Calu3 (cell line): ENCODE measurements at regions not wholly inside any gene's neighbourhood (a gene's known extent, or its start where the extent isn't known, plus 50 kb on each side); places are given as distances from the start of the nearest gene placed in this dataset.

ENCODE experiments used
- BruUV-seq: library from RNA; stranded (reverse); fragments of 400-500 nt; replicated peaks from 2 replicates; lab custom pipeline; 2021; lab: Mats Ljungman, UMichigan
- CTCF ChIA-PET: fragments of 300-600 bp; sonication (Branson Sonifier 250); formaldehyde crosslinking; loops from one replicate; lab custom pipeline; 2022; ENCODE audit warnings: antibody characterized with exemption; lab: Charles Lee
- DNase-seq: peaks from one replicate; pipeline ENCODE4 v3.0.0; 2022
- H3K27ac Mint-ChIP-seq: one replicate; pipeline ENCODE4 v1.8.0; 2022; ENCODE audit warnings: mixed read lengths; ENCODE audit not compliant: unreplicated experiment
- H3K27me3 Mint-ChIP-seq: one replicate; pipeline ENCODE4 v1.8.0; 2022; ENCODE audit warnings: mixed read lengths; ENCODE audit not compliant: unreplicated experiment
- H3K36me3 Mint-ChIP-seq: one replicate; pipeline ENCODE4 v1.8.0; 2022; ENCODE audit warnings: mild to moderate bottlenecking, moderate library complexity, mixed read lengths; ENCODE audit not compliant: insufficient read depth, unreplicated experiment
- H3K4me1 Mint-ChIP-seq: one replicate; pipeline ENCODE4 v1.8.0; 2022; ENCODE audit warnings: mild to moderate bottlenecking, low read depth, mixed read lengths; ENCODE audit not compliant: unreplicated experiment
- H3K4me3 Mint-ChIP-seq: one replicate; pipeline ENCODE4 v1.8.0; 2022; ENCODE audit warnings: mild to moderate bottlenecking, low read depth, moderate library complexity, mixed read lengths; ENCODE audit not compliant: unreplicated experiment
- H3K9me3 Mint-ChIP-seq: one replicate; pipeline ENCODE4 v1.8.0; 2022; ENCODE audit warnings: low read depth, mixed read lengths; ENCODE audit not compliant: unreplicated experiment
- intact Hi-C: fragments of 100-400 bp; cut with micrococcal nuclease; formaldehyde crosslinking; loops from one replicate; pipeline ENCODE4 v1.10.0; 2022; ENCODE audit not compliant: unreplicated experiment
- TF ChIP-seq, protein P1 (sequence below): fragments of 200-600 bp; IDR thresholded peaks from one replicate; pipeline ENCODE4 v1.8.0; 2022; ENCODE audit warnings: antibody characterized with exemption; ENCODE audit not compliant: unreplicated experiment

DNA sequence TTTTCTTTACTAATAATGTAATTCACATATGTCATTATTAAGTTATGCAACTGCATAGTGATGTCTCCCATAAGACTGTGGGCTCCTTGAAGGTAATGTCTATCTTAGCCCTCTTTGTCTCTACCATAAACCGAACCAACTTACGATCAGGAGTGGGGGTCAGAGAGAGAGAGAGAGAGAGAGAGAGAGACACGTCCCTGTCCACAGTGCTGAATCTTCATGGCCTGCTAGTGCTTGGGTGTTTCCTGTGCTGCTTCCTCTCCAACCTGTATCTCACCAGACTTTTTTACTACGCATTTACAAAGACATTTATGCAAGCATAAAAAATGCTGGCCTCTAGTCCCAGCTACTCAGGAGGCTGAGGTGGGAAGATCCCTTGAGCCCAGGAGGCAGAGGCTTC is 52.2 kb upstream of the HAPSTR1 start:
- DNase-seq, result no peak
- Mint-ChIP-seq H3K36me3 (no peaks in the 10 kb centered on the region), H3K4me3 (no peak overlapping the region), H3K27ac (no peak overlapping the region), H3K9me3 (no peaks in the 10 kb centered on the region), H3K27me3 (no peaks in the 10 kb centered on the region), H3K4me1 (no peaks in the 10 kb centered on the region)
- TF ChIP-seq, protein P1, sequence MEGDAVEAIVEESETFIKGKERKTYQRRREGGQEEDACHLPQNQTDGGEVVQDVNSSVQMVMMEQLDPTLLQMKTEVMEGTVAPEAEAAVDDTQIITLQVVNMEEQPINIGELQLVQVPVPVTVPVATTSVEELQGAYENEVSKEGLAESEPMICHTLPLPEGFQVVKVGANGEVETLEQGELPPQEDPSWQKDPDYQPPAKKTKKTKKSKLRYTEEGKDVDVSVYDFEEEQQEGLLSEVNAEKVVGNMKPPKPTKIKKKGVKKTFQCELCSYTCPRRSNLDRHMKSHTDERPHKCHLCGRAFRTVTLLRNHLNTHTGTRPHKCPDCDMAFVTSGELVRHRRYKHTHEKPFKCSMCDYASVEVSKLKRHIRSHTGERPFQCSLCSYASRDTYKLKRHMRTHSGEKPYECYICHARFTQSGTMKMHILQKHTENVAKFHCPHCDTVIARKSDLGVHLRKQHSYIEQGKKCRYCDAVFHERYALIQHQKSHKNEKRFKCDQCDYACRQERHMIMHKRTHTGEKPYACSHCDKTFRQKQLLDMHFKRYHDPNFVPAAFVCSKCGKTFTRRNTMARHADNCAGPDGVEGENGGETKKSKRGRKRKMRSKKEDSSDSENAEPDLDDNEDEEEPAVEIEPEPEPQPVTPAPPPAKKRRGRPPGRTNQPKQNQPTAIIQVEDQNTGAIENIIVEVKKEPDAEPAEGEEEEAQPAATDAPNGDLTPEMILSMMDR, result no peak
- intact Hi-C loops, result no loop called here
- CTCF ChIA-PET, result no interaction called here
- BruUV-seq, result no TSS peak

DNA sequence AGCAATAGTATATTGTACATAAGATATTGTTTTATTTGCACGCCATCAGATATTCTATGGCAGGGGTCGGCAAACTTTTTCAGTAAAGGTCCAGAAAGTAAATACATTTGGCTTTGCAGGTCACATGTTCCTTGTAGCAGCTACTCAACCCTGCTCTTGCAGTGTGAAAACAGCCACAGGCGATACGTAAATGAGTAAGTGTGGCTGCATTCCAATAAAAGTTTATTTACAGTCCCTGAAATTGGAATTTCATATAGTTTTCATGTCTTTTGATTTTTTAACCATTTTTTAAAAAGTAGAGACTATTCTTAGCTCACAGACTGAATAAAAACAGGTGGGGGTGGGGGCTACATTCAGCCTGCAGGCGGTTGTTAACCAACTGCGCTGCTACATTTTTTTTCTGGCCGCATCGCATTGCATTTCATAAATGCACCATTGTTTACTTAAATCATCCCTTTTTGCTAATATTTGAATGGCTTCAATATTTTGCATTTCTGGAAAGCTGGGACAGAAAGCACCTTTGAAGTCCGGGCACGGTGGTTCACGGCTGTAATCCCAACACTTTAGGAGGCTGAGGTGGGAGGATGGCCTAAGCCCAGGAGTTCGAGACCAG is 50.5 kb upstream of the HAPSTR1 start:
- Mint-ChIP-seq H3K36me3 (no peaks in the 10 kb centered on the region), H3K4me3 (no peak overlapping the region), H3K9me3 (no peaks in the 10 kb centered on the region), H3K27ac (no peak overlapping the region), H3K27me3 (no peaks in the 10 kb centered on the region), H3K4me1 (no peaks in the 10 kb centered on the region)
- CTCF ChIA-PET, result no interaction called here
- DNase-seq, result no peak
- intact Hi-C loops, result no loop called here
- TF ChIP-seq, protein P1, result no peak
- BruUV-seq, result no TSS peak
